ENCODE measurements at regions not wholly inside any gene's neighbourhood (a gene's known extent, or its start where the extent isn't known, plus 50 kb on each side); places are given as distances from the start of the nearest gene placed in this dataset.

DNA sequence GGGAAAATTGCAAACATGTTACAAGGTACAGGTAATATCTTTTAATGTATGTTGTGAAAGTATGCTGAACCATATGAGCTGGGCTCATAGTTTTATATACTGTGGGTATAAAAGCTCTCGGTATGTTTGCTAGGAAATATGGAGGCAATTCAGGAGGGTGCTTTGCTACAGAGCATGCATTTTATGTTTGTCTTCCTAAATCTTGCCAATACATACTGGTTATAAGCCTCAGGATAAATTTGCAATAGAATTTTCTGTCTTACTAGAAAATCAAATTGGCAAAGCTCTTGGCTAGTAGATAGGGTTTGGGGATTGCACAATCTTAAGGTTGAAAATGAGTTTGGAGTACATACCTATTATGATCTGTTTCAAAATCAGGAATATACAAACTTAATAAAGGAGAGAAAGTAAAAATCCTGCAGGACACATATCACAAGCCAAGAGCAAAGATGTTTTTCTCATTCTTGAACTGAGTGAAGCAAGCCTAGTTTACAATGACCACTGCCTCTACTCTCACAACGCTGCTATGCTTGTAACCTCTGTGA, 751.2 kb downstream of the HDGFL1 start:
- no peaks in the 10 kb centered on the region for H3K9me3 ChIP-seq (ENCODE audit: control insufficient read depth in 5 of 5, low read length in 5 of 5)
- H3K36me3 ChIP-seq (ENCODE audit: control insufficient read depth in 5 of 5, insufficient read depth in 5 of 5, low read length in 5 of 5) = no peaks in the 10 kb centered on the region
- H3K4me1 ChIP-seq (ENCODE audit: control insufficient read depth in 5 of 5, insufficient read depth in 5 of 5, low read length in 5 of 5) = peaks cover 0 to 3% (median 0%) of the 10 kb centered on the region in 5 donors
- H3K27me3 ChIP-seq (ENCODE audit: control insufficient read depth in 5 of 5, insufficient read depth in 4 of 5, low read length in 5 of 5) = no peaks in the 10 kb centered on the region
- no peak overlapping the region for H3K27ac ChIP-seq (ENCODE audit: low read depth, low read length)
- H3K4me3 ChIP-seq (ENCODE audit: low read depth in 1 of 5, low read length in 5 of 5) = no peak overlapping the region
- H3K9ac ChIP-seq (ENCODE audit: low read length in 5 of 5) = no peak overlapping the region

DNA sequence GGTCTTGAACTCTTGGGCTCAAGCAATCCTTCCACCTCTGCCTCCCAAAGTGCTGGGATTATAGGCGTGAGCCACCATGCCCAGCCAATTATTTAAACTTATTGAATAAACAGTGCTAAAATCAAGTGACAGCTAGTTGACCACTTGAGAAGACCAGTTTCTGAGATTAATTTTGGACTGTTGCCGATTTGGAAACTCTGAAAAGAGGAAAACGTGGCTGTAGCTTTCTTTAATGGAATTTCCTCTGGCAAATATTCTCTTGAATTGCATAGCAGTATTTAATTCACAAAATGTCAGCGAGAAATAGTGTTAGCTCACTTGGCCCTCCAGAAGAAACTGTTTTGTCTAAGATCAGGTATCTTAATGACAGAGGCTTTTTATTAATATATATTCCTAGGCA, 754.5 kb downstream of the HDGFL1 start:
- Histone ChIP-seq H3K36me3 (ENCODE audit: control insufficient read depth in 5 of 5, insufficient read depth in 5 of 5, low read length in 5 of 5) (no peaks in the 10 kb centered on the region), H3K9ac (ENCODE audit: low read length in 5 of 5) (no peak overlapping the region), H3K27me3 (ENCODE audit: control insufficient read depth in 5 of 5, insufficient read depth in 4 of 5, low read length in 5 of 5) (no peaks in the 10 kb centered on the region), H3K4me1 (ENCODE audit: control insufficient read depth in 5 of 5, insufficient read depth in 5 of 5, low read length in 5 of 5) (no peaks in the 10 kb centered on the region), H3K4me3 (ENCODE audit: low read depth in 1 of 5, low read length in 5 of 5) (no peak overlapping the region), H3K9me3 (ENCODE audit: control insufficient read depth in 5 of 5, low read length in 5 of 5) (no peaks in the 10 kb centered on the region), H3K27ac (ENCODE audit: low read depth, low read length) (no peak overlapping the region)

DNA sequence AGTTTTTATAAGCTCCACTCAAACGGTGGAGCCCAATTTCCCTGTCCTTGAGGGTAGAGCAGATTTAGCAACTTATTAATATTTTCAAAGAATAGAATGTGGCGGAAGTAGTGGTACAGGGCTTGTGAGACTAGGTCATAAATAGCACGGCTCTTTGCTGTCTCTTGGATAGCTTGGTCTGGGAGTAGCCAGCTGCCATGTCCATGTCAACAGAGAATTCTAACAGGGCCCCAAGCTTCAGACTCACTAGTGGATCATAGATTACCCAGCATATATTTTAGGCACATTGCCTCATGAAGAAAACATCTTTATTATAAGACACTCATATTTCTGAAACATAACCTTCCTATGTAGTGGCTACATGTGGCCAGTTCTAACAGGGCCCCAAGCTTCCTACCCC, 755.7 kb downstream of the HDGFL1 start:
- Histone ChIP-seq H3K27ac (ENCODE audit: low read depth, low read length) (no peak overlapping the region), H3K4me1 (ENCODE audit: control insufficient read depth in 5 of 5, insufficient read depth in 5 of 5, low read length in 5 of 5) (no peaks in the 10 kb centered on the region), H3K36me3 (ENCODE audit: control insufficient read depth in 5 of 5, insufficient read depth in 5 of 5, low read length in 5 of 5) (no peaks in the 10 kb centered on the region), H3K4me3 (ENCODE audit: low read depth in 1 of 5, low read length in 5 of 5) (no peak overlapping the region), H3K9me3 (ENCODE audit: control insufficient read depth in 5 of 5, low read length in 5 of 5) (no peaks in the 10 kb centered on the region), H3K27me3 (ENCODE audit: control insufficient read depth in 5 of 5, insufficient read depth in 4 of 5, low read length in 5 of 5) (no peaks in the 10 kb centered on the region), H3K9ac (ENCODE audit: low read length in 5 of 5) (no peak overlapping the region)

DNA sequence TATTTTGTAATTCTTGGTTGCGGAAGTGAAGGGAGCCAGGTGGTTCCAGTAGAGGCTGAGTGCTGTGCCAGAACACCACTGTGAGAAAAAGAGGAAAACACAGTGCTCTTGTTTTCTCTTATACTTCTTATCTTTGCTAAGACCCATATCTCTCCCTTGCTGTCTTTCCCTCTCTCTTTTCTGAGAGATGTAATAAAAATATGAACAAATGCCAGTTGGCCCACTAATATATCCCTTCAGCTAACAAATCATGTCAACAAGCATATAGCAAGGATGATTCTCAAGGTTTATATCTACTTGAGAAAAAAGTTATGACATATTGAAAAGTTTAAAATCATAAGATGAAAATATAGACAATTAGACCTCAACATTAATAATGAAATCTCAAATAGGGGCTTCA, 758.3 kb downstream of the HDGFL1 start:
- no peaks in the 10 kb centered on the region for H3K36me3 ChIP-seq (ENCODE audit: control insufficient read depth in 5 of 5, insufficient read depth in 5 of 5, low read length in 5 of 5)
- no peak overlapping the region for H3K4me3 ChIP-seq (ENCODE audit: low read depth in 1 of 5, low read length in 5 of 5)
- no peaks in the 10 kb centered on the region for H3K4me1 ChIP-seq (ENCODE audit: control insufficient read depth in 5 of 5, insufficient read depth in 5 of 5, low read length in 5 of 5)
- no peak overlapping the region for H3K9ac ChIP-seq (ENCODE audit: low read length in 5 of 5)
- no peaks in the 10 kb centered on the region for H3K9me3 ChIP-seq (ENCODE audit: control insufficient read depth in 5 of 5, low read length in 5 of 5)
- H3K27ac ChIP-seq (ENCODE audit: low read depth, low read length) = no peak overlapping the region
- H3K27me3 ChIP-seq (ENCODE audit: control insufficient read depth in 5 of 5, insufficient read depth in 4 of 5, low read length in 5 of 5) = no peaks in the 10 kb centered on the region

DNA sequence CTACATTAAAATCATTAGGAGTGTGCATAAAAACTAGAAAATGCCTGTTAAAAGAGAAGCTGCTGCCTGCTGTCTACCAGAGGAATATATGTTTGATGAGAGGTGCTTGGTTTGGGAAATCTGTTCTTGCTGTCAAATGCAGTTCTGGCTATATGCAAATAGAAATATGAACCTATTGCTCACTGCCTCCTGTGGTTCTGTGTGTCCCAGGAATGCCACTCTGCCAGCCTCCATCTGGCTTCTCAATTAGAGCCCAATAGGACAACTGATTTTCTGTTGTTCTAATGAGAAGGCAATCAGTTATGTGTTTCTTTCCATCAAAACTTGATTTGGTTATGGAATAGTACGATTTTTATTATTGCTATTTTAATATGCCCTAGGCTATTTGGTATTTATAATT, 759.7 kb downstream of the HDGFL1 start:
- Histone ChIP-seq H3K36me3 (ENCODE audit: control insufficient read depth in 5 of 5, insufficient read depth in 5 of 5, low read length in 5 of 5) (no peaks in the 10 kb centered on the region), H3K4me3 (ENCODE audit: low read depth in 1 of 5, low read length in 5 of 5) (no peak overlapping the region), H3K9me3 (ENCODE audit: control insufficient read depth in 5 of 5, low read length in 5 of 5) (no peaks in the 10 kb centered on the region), H3K27me3 (ENCODE audit: control insufficient read depth in 5 of 5, insufficient read depth in 4 of 5, low read length in 5 of 5) (no peaks in the 10 kb centered on the region), H3K4me1 (ENCODE audit: control insufficient read depth in 5 of 5, insufficient read depth in 5 of 5, low read length in 5 of 5) (peaks cover 0 to 4% (median 0%) of the 10 kb centered on the region in 5 donors), H3K27ac (ENCODE audit: low read depth, low read length) (no peak overlapping the region), H3K9ac (ENCODE audit: low read length in 5 of 5) (no peak overlapping the region)

DNA sequence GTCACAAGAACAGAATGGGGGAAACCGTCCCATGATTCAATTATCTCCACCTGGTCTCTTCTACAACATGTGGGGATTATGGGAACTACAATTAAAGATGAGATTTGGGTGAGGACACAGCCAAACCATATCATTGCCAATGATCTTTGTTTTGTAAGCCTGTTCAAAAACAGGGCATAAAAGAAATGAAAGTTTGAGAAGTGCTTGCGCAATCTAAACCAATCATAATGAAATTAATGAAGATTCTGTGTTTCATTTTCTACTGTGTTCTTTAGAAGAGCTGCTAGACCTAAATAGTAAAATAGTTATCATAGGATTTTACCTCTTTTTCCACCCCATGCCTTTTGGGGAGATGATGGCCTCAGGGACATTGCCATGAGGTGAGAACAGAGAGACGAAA, 761.3 kb downstream of the HDGFL1 start:
- Histone ChIP-seq H3K4me1 (ENCODE audit: control insufficient read depth in 5 of 5, insufficient read depth in 5 of 5, low read length in 5 of 5) (peaks cover 0 to 9% (median 0%) of the 10 kb centered on the region in 5 donors), H3K9ac (ENCODE audit: low read length in 5 of 5) (no peak overlapping the region), H3K9me3 (ENCODE audit: control insufficient read depth in 5 of 5, low read length in 5 of 5) (no peaks in the 10 kb centered on the region), H3K36me3 (ENCODE audit: control insufficient read depth in 5 of 5, insufficient read depth in 5 of 5, low read length in 5 of 5) (no peaks in the 10 kb centered on the region), H3K27ac (ENCODE audit: low read depth, low read length) (no peak overlapping the region), H3K4me3 (ENCODE audit: low read depth in 1 of 5, low read length in 5 of 5) (no peak overlapping the region), H3K27me3 (ENCODE audit: control insufficient read depth in 5 of 5, insufficient read depth in 4 of 5, low read length in 5 of 5) (no peaks in the 10 kb centered on the region)

DNA sequence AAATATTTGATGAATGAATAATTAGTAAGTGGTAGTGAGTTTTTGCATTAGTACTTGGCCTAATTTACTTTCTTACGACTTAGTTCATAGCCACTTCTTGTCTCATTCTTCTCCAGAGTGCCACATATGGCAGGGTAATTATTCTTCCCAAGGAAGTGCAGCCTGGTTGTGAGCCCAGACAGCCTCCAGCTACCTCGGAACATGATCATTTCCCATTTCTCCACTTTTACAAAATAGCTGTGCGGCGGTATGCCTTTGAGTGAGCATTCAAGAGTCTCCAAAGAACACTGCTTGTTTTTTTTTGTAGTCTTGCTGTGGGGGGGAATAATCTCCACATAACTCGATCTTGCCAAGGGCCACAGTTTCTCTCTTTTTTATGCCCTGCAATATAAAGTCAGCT, 765.0 kb downstream of the HDGFL1 start:
- Histone ChIP-seq H3K9me3 (ENCODE audit: control insufficient read depth in 5 of 5, low read length in 5 of 5) (no peaks in the 10 kb centered on the region), H3K27ac (ENCODE audit: low read depth, low read length) (no peak overlapping the region), H3K9ac (ENCODE audit: low read length in 5 of 5) (no peak overlapping the region), H3K4me3 (ENCODE audit: low read depth in 1 of 5, low read length in 5 of 5) (no peak overlapping the region), H3K4me1 (ENCODE audit: control insufficient read depth in 5 of 5, insufficient read depth in 5 of 5, low read length in 5 of 5) (peaks cover 0 to 9% (median 0%) of the 10 kb centered on the region in 5 donors), H3K27me3 (ENCODE audit: control insufficient read depth in 5 of 5, insufficient read depth in 4 of 5, low read length in 5 of 5) (no peaks in the 10 kb centered on the region), H3K36me3 (ENCODE audit: control insufficient read depth in 5 of 5, insufficient read depth in 5 of 5, low read length in 5 of 5) (no peaks in the 10 kb centered on the region)

DNA sequence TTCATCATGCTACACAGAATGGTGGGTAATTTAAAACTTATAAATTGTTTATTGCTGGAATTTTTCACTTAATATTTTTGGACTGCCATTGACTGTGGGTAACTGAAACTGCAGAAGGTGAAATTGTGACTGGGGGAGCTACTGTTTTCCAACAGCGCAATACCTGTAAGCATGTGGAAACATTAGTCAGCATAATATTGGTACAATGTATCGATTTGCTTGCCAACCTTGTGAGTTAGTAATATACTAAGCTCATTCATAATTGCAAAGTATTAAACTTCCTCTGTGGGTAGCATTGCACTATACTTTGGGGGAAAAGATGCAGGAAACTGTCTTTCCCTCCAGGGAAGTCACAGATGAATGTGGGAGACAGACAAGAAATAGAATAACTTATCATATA, 766.5 kb downstream of the HDGFL1 start:
- H3K9ac ChIP-seq (ENCODE audit: low read length in 5 of 5) = no peak overlapping the region
- no peaks in the 10 kb centered on the region for H3K36me3 ChIP-seq (ENCODE audit: control insufficient read depth in 5 of 5, insufficient read depth in 5 of 5, low read length in 5 of 5)
- H3K4me3 ChIP-seq (ENCODE audit: low read depth in 1 of 5, low read length in 5 of 5) = no peak overlapping the region
- peaks cover 0 to 9% (median 0%) of the 10 kb centered on the region in 5 donors for H3K4me1 ChIP-seq (ENCODE audit: control insufficient read depth in 5 of 5, insufficient read depth in 5 of 5, low read length in 5 of 5)
- H3K27ac ChIP-seq (ENCODE audit: low read depth, low read length) = no peak overlapping the region
- no peaks in the 10 kb centered on the region for H3K27me3 ChIP-seq (ENCODE audit: control insufficient read depth in 5 of 5, insufficient read depth in 4 of 5, low read length in 5 of 5)
- H3K9me3 ChIP-seq (ENCODE audit: control insufficient read depth in 5 of 5, low read length in 5 of 5) = no peaks in the 10 kb centered on the region

DNA sequence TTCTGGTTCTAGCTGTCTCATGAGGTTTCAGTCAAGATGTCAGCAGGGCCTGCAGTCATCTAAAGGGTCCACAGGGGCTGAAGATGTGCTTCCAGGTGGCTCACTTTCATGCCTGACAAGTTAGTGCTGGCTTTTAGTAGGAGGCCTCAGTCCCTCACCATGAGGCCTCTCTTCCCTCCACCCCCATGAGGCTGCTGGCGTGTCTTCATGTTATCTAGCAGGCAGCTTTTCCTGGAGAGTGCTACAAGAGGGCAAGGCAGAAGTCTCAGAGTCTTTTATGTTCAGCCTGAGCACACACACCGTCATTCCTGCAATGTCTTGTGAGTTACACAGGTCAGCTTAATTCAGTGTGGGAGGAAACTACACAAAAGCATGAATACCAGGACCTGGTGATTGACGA, 769.9 kb downstream of the HDGFL1 start:
- Histone ChIP-seq H3K9ac (ENCODE audit: low read length in 5 of 5) (no peak overlapping the region), H3K4me1 (ENCODE audit: control insufficient read depth in 5 of 5, insufficient read depth in 5 of 5, low read length in 5 of 5) (peaks cover 0 to 5% (median 0%) of the 10 kb centered on the region in 5 donors), H3K27ac (ENCODE audit: low read depth, low read length) (no peak overlapping the region)

DNA sequence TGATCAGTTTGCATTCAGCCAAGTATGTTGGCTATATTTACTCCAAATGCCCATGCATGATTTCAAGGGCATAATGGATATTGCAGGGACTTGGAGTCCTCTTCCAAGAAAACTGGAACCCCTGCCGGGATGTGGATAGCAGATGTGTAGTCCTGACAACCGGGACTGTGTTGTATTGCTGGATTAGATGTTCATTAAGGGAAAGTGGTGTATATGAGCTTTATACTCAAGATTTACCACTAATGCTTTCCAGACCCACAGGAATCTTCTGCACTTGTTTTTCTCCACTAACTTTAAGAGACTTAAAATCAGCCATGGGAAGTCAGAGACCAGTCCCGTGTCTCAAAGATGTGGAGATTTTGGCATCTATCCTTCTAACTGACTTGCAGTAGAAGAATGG, 770.9 kb downstream of the HDGFL1 start:
- Histone ChIP-seq H3K9me3 (ENCODE audit: control insufficient read depth in 5 of 5, low read length in 5 of 5) (no peaks in the 10 kb centered on the region), H3K4me1 (ENCODE audit: control insufficient read depth in 5 of 5, insufficient read depth in 5 of 5, low read length in 5 of 5) (no peaks in the 10 kb centered on the region)

More for the DNA sequence above, 769.9 kb downstream of the HDGFL1 start:
- Histone ChIP-seq H3K36me3 (ENCODE audit: control insufficient read depth in 5 of 5, insufficient read depth in 5 of 5, low read length in 5 of 5) (no peaks in the 10 kb centered on the region), H3K27me3 (ENCODE audit: control insufficient read depth in 5 of 5, insufficient read depth in 4 of 5, low read length in 5 of 5) (no peaks in the 10 kb centered on the region), H3K9me3 (ENCODE audit: control insufficient read depth in 5 of 5, low read length in 5 of 5) (no peaks in the 10 kb centered on the region), H3K4me3 (ENCODE audit: low read depth in 1 of 5, low read length in 5 of 5) (no peak overlapping the region)

More for the DNA sequence above, 770.9 kb downstream of the HDGFL1 start:
- H3K27me3 ChIP-seq (ENCODE audit: control insufficient read depth in 5 of 5, insufficient read depth in 4 of 5, low read length in 5 of 5) = no peaks in the 10 kb centered on the region
- no peaks in the 10 kb centered on the region for H3K36me3 ChIP-seq (ENCODE audit: control insufficient read depth in 5 of 5, insufficient read depth in 5 of 5, low read length in 5 of 5)
- no peak overlapping the region for H3K4me3 ChIP-seq (ENCODE audit: low read depth in 1 of 5, low read length in 5 of 5)
- H3K9ac ChIP-seq (ENCODE audit: low read length in 5 of 5) = no peak overlapping the region
- H3K27ac ChIP-seq (ENCODE audit: low read depth, low read length) = no peak overlapping the region

Data from subcutaneous abdominal adipose tissue (tissue), 5 donors.